OCI-LY3 (cell line): ENCODE measurements at regions not wholly inside any gene's neighbourhood (a gene's known extent, or its start where the extent isn't known, plus 50 kb on each side); places are given as distances from the start of the nearest gene placed in this dataset.

Experiments used
- CTCF ChIP-seq: fragments of 200-600, 300-600 bp; sonication (generic); IDR thresholded peaks from 2 replicates; pipeline ENCODE4 v1.5.1; 2014; ENCODE audit warnings: antibody characterized with exemption, low read length, low read depth
- EZH2phosphoT487 ChIP-seq: fragments of 200-600 bp; shearing (Covaris generic); IDR thresholded peaks from 2 replicates; pipeline ENCODE4 v1.6.1; 2018; ENCODE audit warnings: antibody characterized with exemption, mixed run types, low read depth

GRCh38 chr5:87825583-87825982, 412.9 kb upstream of the CCNH start:
- no peak for TF ChIP-seq CTCF
- TF ChIP-seq EZH2phosphoT487, result no peak
